ENCODE measurements at regions not wholly inside any gene's neighbourhood (a gene's known extent, or its start where the extent isn't known, plus 50 kb on each side); places are given as distances from the start of the nearest gene placed in this dataset.

DNA sequence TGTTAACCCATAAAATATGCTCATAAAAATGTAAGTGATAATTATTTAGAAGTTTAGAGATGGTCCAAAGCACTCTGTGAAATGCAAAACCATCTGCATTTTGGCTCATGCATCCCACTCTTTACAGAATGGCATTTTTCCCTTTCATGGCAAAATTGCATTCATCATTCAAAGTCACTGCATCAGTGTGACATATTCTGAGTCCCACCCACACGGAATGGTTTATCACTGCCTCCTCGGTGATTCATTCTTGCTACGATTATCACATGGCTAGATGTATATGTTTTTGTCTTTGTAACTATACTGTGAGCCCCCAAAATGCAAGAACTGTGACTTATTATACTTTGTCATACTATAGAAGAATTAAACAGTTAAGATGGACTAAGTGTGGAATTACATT, 293.0 kb downstream of the LRATD1 start:
- DNase-seq (no peak), ATAC-seq (no peak)
- H3K4me3 ChIP-seq: no peak overlapping the region
- H3K27me3 ChIP-seq (ENCODE audit: low read depth): no peaks in the 10 kb centered on the region
- intact Hi-C loops (cut with DNase I): no loop called here
- H3K4me1 ChIP-seq: no peaks in the 10 kb centered on the region
- H3K36me3 ChIP-seq: no peaks in the 10 kb centered on the region
- TF ChIP-seq, protein P1, sequence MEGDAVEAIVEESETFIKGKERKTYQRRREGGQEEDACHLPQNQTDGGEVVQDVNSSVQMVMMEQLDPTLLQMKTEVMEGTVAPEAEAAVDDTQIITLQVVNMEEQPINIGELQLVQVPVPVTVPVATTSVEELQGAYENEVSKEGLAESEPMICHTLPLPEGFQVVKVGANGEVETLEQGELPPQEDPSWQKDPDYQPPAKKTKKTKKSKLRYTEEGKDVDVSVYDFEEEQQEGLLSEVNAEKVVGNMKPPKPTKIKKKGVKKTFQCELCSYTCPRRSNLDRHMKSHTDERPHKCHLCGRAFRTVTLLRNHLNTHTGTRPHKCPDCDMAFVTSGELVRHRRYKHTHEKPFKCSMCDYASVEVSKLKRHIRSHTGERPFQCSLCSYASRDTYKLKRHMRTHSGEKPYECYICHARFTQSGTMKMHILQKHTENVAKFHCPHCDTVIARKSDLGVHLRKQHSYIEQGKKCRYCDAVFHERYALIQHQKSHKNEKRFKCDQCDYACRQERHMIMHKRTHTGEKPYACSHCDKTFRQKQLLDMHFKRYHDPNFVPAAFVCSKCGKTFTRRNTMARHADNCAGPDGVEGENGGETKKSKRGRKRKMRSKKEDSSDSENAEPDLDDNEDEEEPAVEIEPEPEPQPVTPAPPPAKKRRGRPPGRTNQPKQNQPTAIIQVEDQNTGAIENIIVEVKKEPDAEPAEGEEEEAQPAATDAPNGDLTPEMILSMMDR (IDR thresholded peaks at IDR 0.05): no peak
- H3K9me3 ChIP-seq: no peaks in the 10 kb centered on the region
- H3K27ac ChIP-seq: no peak overlapping the region

DNA sequence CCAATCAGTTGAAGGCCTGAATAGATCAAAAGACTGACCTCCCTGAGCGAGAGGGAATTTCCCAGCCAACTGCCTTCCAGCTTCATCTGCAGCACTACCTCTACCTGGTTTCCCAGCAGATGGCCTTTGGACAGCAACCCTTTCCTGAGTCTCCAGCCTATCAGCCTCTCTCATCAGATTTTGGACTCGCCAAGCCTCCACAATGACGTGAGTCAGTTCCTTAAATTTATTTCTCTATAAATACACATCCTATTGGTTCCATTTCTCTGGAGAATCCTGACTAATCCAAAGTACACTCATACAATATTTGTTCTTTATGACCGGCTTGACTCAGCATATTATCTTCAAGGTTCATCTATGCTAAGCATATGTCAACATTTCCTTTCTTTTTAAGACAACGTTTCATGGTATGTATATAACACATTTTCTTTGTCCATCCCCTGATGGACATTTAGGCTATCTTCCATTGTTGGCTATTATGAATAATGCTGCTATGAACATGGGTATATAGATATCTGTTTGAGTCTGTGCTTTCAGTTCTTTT, 294.6 kb downstream of the LRATD1 start:
- Histone ChIP-seq H3K27ac (no peak overlapping the region), H3K27me3 (ENCODE audit: low read depth) (no peaks in the 10 kb centered on the region), H3K36me3 (no peaks in the 10 kb centered on the region), H3K4me3 (no peak overlapping the region), H3K4me1 (no peaks in the 10 kb centered on the region), H3K9me3 (no peaks in the 10 kb centered on the region)
- intact Hi-C loops (cut with DNase I): no loop called here
- DNase-seq: no peak
- no peak for ATAC-seq
- TF ChIP-seq, protein P1 (IDR thresholded peaks at IDR 0.05): no peak

DNA sequence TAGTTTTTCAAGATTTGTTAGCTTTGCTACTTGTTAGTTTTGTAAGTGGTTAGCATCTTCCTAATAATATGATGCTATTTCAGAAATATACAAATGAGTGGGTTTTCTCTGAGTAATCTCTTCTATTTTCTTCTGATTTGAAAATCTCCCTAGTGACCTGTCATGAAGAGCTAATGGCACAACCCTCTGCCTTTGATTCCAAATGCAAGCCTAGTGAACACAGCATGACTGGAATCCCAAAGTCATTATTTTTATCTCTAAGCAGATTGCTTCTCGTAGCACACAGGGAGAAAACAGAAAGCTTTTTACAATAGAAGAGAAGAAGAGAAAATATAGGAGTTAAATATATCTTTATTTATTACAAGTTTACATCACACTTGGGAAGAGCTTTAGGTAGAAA, 295.5 kb downstream of the LRATD1 start:
- Histone ChIP-seq H3K4me3 (no peak overlapping the region), H3K9me3 (no peaks in the 10 kb centered on the region), H3K27me3 (ENCODE audit: low read depth) (no peaks in the 10 kb centered on the region), H3K36me3 (no peaks in the 10 kb centered on the region), H3K4me1 (no peaks in the 10 kb centered on the region), H3K27ac (no peak overlapping the region)
- intact Hi-C loops (cut with DNase I): no loop called here
- DNase-seq: no peak
- ATAC-seq: no peak
- TF ChIP-seq, protein P1 (IDR thresholded peaks at IDR 0.05): no peak

DNA sequence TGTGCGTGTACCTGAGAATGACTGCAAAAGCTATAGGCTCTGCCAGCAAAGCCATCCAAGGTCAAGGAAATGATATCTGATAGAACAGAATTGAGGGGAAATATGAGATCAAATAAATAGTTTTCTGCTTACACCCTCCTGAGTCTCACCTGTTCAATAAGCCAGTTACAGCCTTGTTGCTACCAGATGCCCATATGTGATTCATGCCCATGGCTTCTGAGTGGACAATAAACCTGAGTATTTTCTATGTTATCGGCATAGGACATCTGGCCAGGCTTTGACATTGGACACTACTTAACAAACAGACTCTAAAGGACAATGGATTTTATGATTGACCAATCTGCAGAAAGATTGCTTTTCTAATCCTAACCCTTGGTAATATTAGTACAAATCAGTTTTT, 297.9 kb downstream of the LRATD1 start:
- H3K4me3 ChIP-seq: no peak overlapping the region
- H3K27ac ChIP-seq: no peak overlapping the region
- ATAC-seq: no peak
- no peaks in the 10 kb centered on the region for H3K27me3 ChIP-seq (ENCODE audit: low read depth)
- intact Hi-C loops (cut with DNase I): no loop called here
- no peak for DNase-seq
- H3K36me3 ChIP-seq: no peaks in the 10 kb centered on the region
- no peaks in the 10 kb centered on the region for H3K4me1 ChIP-seq
- H3K9me3 ChIP-seq: no peaks in the 10 kb centered on the region
- TF ChIP-seq, protein P1 (IDR thresholded peaks at IDR 0.05): no peak

DNA sequence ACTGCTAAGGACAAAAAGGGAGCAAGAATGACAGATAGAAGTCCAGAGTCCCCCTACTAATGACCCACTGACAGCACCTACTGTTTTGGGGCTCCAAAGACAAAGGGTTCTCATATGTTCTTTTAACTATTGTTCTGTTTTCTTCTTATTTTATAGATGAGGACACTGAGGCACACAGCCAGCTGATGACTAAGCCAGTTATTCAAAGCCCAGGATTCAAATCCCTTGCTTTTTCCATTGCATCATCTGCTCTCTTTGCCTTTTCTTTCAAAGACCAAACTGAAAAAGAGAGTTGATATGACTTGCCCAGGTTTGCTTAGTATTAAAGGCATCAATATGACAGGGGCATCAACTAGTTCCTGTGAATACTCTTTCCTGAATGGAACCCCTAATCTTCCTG, 299.8 kb downstream of the LRATD1 start:
- H3K36me3 ChIP-seq: no peaks in the 10 kb centered on the region
- intact Hi-C loops (cut with DNase I): no loop called here

More for the DNA sequence above, 299.8 kb downstream of the LRATD1 start:
- no peaks in the 10 kb centered on the region for H3K4me1 ChIP-seq
- TF ChIP-seq, protein P1 (IDR thresholded peaks at IDR 0.05): no peak
- no peak overlapping the region for H3K27ac ChIP-seq
- DNase-seq: no peak
- H3K4me3 ChIP-seq: no peak overlapping the region
- no peak for ATAC-seq
- no peaks in the 10 kb centered on the region for H3K27me3 ChIP-seq (ENCODE audit: low read depth)
- H3K9me3 ChIP-seq: no peaks in the 10 kb centered on the region

Measured in lower lobe of right lung (tissue), 2 donors.